Keratinocyte (primary cell): ENCODE measurements at regions not wholly inside any gene's neighbourhood (a gene's known extent, or its start where the extent isn't known, plus 50 kb on each side); places are given as distances from the start of the nearest gene placed in this dataset.

Experiments
- CTCF ChIP-seq, 3 experiments: IDR thresholded peaks in 1 of 3; conservative IDR thresholded peaks in 1 of 3; optimal IDR thresholded peaks in 1 of 3; 2 replicates in 2 of 3; 3 replicates in 1 of 3; pipeline versions ENCODE3 to v1.5.1; 2011; ENCODE audit warnings: low read length in 3 of 3, mild to moderate bottlenecking in 3 of 3, moderate library complexity in 2 of 3, control low read depth in 1 of 3, inconsistent platforms in 1 of 3; ENCODE audit not compliant: insufficient read depth in 2 of 3; ENCODE audit errors: extremely low read depth in 1 of 3
- EZH2 ChIP-seq: IDR thresholded peaks from one replicate; pipeline ENCODE4 v1.6.1; 2012; ENCODE audit warnings: inconsistent platforms, mild to moderate bottlenecking, low read length, moderate library complexity

DNA sequence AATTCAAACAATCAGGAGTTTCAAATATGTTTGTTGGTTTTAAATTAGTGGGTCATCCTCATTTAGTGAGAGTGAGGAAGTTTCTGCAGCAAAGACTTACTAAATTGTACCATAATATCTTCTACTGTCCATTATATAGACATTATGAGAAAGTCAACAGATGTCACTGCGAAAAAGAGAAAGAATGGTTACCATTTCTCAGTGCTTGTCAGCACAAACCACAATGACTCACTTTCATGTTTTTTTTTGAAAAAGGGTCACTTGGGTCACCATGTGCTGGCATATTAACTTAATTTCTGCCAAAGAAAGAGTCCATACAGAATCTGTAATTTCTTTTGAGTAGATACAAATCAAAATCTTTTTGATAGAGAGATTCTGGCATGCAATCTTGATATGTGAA lies 924.6 kb upstream of the FAT3 start:
- TF ChIP-seq CTCF (optimal IDR thresholded peaks at IDR 0.05 in 1 of 3, IDR thresholded peaks at IDR 0.05 in 1 of 3, conservative IDR thresholded peaks at IDR 0.05 in 1 of 3; ENCODE audit: extremely low read depth in 1 of 3, insufficient read depth in 2 of 3, low read length in 3 of 3): no peak
- TF ChIP-seq EZH2: no peak
